Kidney (tissue), 13 donors: ENCODE measurements at regions not wholly inside any gene's neighbourhood (a gene's known extent, or its start where the extent isn't known, plus 50 kb on each side); places are given as distances from the start of the nearest gene placed in this dataset.

Experiments
- DNase-seq, 5 donors: peaks; one replicate each; pipeline ENCODE4 v3.0.0-alpha.2; 2013 to 2020
- FAIRE-seq: peaks from 2 replicates; lab custom pipeline; 2012; peaks lifted over from hg19 to GRCh38; lab: Jason Lieb, UNC
- H3K27ac ChIP-seq, 2 donors: one replicate each; pipeline ENCODE4 v1.7.0; 2013; ENCODE audit warnings: low read depth in 2 of 2, low read length in 2 of 2, inconsistent platforms in 1 of 2
- H3K27me3 ChIP-seq: one replicate; pipeline ENCODE4 v1.7.1; 2013; ENCODE audit warnings: low read length, inconsistent platforms; ENCODE audit not compliant: control insufficient read depth, insufficient read depth
- H3K36me3 ChIP-seq, 3 donors: one replicate each; pipeline versions ENCODE4 v1.7.0 to v1.7.1; 2013; ENCODE audit warnings: low read length in 3 of 3, control low read depth in 1 of 3, inconsistent platforms in 1 of 3; ENCODE audit not compliant: insufficient read depth in 3 of 3, control insufficient read depth in 2 of 3
- H3K4me1 ChIP-seq, 3 donors: one replicate each; pipeline versions ENCODE4 v1.7.0 to v1.7.1; 2013; ENCODE audit warnings: low read length in 3 of 3, inconsistent platforms in 1 of 3, low read depth in 1 of 3; ENCODE audit not compliant: control insufficient read depth in 2 of 3, insufficient read depth in 2 of 3
- H3K4me3 ChIP-seq, 3 donors: one replicate each; pipeline versions ENCODE4 v1.7.0 to v1.8.1; 2013; ENCODE audit warnings: low read length in 3 of 3, control low read depth in 1 of 3, inconsistent platforms in 1 of 3
- H3K9ac ChIP-seq, 3 donors: one replicate each; pipeline versions ENCODE4 v1.7.0 to v1.7.1; 2013; ENCODE audit warnings: low read length in 3 of 3, control low read depth in 1 of 3, inconsistent platforms in 1 of 3
- H3K9me3 ChIP-seq, 3 donors: one replicate each; pipeline versions ENCODE4 v1.7.0 to v1.7.1; 2013; ENCODE audit warnings: low read length in 3 of 3, control low read depth in 1 of 3, inconsistent platforms in 1 of 3; ENCODE audit not compliant: control insufficient read depth in 2 of 3, insufficient read depth in 1 of 3
- intact Hi-C: fragments of 100-400 bp; cut with DNase I; formaldehyde crosslinking; loops from one replicate; pipeline ENCODE4 v1.11.1; 2022
- TF ChIP-seq, protein P1 (sequence below): IDR thresholded peaks from 3 replicates; pipeline ENCODE4 v1.5.1; 2012; ENCODE audit warnings: mild to moderate bottlenecking, moderate library complexity, borderline replicate concordance; ENCODE audit not compliant: insufficient read depth; ENCODE audit errors: extremely low read depth
- donor health status: control.
- donor health status: control.
- donor health status: control.
- donor health status: control.
- donor health status: control.
- donor health status: DM: yes; HTN: yes; CAD: no.
- donor health status: Normal renal cell carcinoma (clear cell type).

DNA sequence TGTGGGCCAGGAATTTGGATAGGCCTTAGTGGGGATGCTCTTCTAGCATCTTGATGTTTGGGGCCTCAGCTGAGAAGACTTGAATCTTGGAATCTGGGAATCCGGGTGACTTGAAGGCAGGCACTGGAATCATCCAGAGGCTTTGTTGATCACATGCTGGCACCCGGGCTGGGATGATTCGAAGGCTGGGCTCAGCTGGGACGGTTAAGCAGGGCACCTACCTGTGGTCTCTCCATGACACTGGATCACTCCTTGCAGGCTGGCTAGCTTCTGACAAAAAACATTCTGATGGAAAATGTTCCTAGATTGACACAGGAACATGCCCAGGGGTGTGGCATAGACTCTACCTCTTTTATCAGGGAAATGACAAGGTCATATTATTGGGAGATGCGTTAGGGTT is 149.1 kb downstream of the TENT4A start:
- TF ChIP-seq, protein P1, sequence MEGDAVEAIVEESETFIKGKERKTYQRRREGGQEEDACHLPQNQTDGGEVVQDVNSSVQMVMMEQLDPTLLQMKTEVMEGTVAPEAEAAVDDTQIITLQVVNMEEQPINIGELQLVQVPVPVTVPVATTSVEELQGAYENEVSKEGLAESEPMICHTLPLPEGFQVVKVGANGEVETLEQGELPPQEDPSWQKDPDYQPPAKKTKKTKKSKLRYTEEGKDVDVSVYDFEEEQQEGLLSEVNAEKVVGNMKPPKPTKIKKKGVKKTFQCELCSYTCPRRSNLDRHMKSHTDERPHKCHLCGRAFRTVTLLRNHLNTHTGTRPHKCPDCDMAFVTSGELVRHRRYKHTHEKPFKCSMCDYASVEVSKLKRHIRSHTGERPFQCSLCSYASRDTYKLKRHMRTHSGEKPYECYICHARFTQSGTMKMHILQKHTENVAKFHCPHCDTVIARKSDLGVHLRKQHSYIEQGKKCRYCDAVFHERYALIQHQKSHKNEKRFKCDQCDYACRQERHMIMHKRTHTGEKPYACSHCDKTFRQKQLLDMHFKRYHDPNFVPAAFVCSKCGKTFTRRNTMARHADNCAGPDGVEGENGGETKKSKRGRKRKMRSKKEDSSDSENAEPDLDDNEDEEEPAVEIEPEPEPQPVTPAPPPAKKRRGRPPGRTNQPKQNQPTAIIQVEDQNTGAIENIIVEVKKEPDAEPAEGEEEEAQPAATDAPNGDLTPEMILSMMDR: no peak
- no peak for FAIRE-seq
- intact Hi-C loops: no loop called here

DNA sequence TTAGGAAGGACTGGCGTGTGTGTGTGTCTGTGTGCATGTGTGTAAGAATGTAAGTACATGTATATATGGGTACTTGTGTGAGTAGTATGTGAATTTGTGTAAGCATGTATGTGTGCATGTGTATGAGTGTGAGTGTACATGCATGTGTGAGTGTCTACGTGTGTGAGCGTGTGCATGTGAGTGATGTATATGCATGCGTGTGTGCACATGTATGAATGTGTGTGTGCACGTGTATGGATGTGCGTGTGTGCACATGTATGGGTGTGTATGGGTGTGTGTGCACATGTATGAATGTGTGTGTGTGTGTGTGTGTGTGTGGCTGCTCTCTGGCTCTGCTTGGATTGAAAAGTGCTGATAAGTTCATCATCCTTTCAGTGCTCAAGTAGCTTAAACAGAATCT is 154.5 kb downstream of the TENT4A start:
- H3K4me1 ChIP-seq: no peaks in the 10 kb centered on the region
- no peak for DNase-seq
- TF ChIP-seq, protein P1: no peak
- FAIRE-seq: no peak
- no peaks in the 10 kb centered on the region for H3K36me3 ChIP-seq
- no peaks in the 10 kb centered on the region for H3K9me3 ChIP-seq
- no peaks in the 10 kb centered on the region for H3K27me3 ChIP-seq
- no peak overlapping the region for H3K27ac ChIP-seq
- no peak overlapping the region for H3K9ac ChIP-seq
- H3K4me3 ChIP-seq: no peak overlapping the region
- intact Hi-C loops: no loop called here

More for the DNA sequence above, 149.1 kb downstream of the TENT4A start:
- no peak overlapping the region for H3K4me3 ChIP-seq
- H3K27me3 ChIP-seq: no peaks in the 10 kb centered on the region
- no peak overlapping the region for H3K9ac ChIP-seq
- H3K9me3 ChIP-seq: peaks cover 0 to 8% (median 0%) of the 10 kb centered on the region in 3 donors
- no peak overlapping the region for H3K27ac ChIP-seq
- no peak for DNase-seq
- H3K4me1 ChIP-seq: peaks cover 0 to 2% (median 0%) of the 10 kb centered on the region in 3 donors
- no peaks in the 10 kb centered on the region for H3K36me3 ChIP-seq

DNA sequence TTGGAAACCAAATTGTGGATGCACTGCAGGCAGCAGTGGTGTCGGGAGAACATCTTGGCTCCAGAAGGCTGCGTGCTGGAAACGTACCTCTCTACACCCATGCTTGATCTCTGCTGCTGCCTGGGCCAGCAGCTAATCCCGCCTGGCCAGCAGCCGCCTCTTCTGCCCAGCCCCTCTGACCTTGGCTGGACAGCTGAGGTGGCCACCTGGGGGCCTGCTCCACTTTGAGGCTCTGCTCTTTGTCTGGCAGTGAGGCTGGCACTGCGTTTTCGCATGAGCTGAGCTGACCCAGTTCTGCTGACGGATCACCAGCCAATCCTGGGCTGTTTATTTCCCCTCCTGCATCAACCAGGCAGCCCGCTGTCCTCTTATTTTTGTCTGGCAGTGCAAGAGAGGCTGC is 154.9 kb downstream of the TENT4A start:
- H3K9me3 ChIP-seq: no peaks in the 10 kb centered on the region
- no peaks in the 10 kb centered on the region for H3K36me3 ChIP-seq
- no peaks in the 10 kb centered on the region for H3K4me1 ChIP-seq
- H3K27ac ChIP-seq: no peak overlapping the region
- H3K4me3 ChIP-seq: no peak overlapping the region
- no peak for FAIRE-seq
- H3K9ac ChIP-seq: no peak overlapping the region
- intact Hi-C loops: no loop called here
- TF ChIP-seq, protein P1: no peak
- DNase-seq: no peak
- H3K27me3 ChIP-seq: no peaks in the 10 kb centered on the region

DNA sequence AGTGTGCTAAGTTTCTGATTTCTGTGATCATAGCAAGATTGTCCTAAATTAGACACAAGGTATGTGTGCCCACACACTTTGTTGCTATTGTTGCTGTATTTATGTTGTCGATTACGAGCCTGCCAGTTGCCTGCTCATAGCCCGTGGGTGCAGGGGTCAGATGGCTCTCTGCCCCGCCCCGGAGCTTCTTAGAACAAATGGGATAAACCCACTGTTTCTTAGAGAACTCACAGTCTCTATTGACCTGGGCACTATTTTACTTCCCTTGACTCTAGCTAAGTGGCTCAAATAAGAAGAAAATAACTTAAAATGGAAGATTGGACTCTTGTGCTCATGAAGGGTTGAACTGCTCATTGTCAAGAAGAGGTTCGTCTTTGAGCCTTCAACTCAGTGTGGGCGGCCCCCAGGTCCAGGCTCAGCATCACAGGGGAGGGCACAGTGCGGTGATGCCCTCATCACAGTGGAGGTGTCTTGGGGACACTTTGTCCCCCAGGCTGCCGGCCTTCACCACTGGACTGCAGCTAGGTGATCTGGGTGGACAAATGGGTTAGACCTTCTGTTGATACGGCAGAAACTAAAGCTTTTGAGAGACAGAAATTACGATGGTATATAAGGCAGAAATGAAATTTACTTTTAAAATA is 155.5 kb downstream of the TENT4A start:
- no peak overlapping the region for H3K9ac ChIP-seq

More for the DNA sequence above, 155.5 kb downstream of the TENT4A start:
- no peaks in the 10 kb centered on the region for H3K4me1 ChIP-seq
- intact Hi-C loops: no loop called here
- FAIRE-seq (no peak), DNase-seq (no peak)
- H3K27me3 ChIP-seq: no peaks in the 10 kb centered on the region
- H3K36me3 ChIP-seq: no peaks in the 10 kb centered on the region
- H3K9me3 ChIP-seq: no peaks in the 10 kb centered on the region
- TF ChIP-seq, protein P1: no peak
- H3K27ac ChIP-seq: no peak overlapping the region
- H3K4me3 ChIP-seq: no peak overlapping the region
